ENCODE measurements at regions not wholly inside any gene's neighbourhood (a gene's known extent, or its start where the extent isn't known, plus 50 kb on each side); places are given as distances from the start of the nearest gene placed in this dataset.

DNA sequence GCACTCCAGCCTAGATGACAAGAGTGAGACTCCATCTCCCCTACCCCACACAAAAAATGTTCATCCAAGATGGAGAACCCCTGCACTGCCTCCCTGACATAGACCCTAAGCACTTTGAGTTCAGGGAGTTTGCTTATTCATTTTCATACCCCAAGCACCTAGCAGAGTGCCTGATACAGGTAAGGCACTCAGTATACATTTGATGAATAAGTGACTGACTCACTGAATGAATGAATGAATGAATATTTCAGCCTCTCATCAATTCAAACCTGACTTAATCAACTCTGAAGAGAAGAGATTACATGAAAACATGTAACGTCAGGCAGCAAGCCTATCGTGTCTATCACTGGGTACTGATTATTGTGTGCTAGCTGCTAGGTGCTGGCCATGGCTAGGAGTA, 121.3 kb upstream of the GADD45A start (continued):
- TF ChIP-seq ATF2 (IDR thresholded peaks at IDR 0.05; ENCODE audit: low read length) = no peak
- TF ChIP-seq NANOG (IDR thresholded peaks at IDR 0.05; ENCODE audit: insufficient read depth, low read depth, low read length, poor library complexity, severe bottlenecking) = no peak
- TF ChIP-seq, protein P1, sequence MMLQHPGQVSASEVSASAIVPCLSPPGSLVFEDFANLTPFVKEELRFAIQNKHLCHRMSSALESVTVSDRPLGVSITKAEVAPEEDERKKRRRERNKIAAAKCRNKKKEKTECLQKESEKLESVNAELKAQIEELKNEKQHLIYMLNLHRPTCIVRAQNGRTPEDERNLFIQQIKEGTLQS (IDR thresholded peaks at IDR 0.05; ENCODE audit: insufficient read depth, low read depth, low read length) = no peak
- TF ChIP-seq RNF2 (IDR thresholded peaks at IDR 0.05; ENCODE audit: borderline replicate concordance, low read depth, low read length, missing control alignments, poor library complexity, severe bottlenecking) = no peak

All from H1 (cell line).